ENCODE measurements at regions not wholly inside any gene's neighbourhood (a gene's known extent, or its start where the extent isn't known, plus 50 kb on each side); places are given as distances from the start of the nearest gene placed in this dataset.

DNA sequence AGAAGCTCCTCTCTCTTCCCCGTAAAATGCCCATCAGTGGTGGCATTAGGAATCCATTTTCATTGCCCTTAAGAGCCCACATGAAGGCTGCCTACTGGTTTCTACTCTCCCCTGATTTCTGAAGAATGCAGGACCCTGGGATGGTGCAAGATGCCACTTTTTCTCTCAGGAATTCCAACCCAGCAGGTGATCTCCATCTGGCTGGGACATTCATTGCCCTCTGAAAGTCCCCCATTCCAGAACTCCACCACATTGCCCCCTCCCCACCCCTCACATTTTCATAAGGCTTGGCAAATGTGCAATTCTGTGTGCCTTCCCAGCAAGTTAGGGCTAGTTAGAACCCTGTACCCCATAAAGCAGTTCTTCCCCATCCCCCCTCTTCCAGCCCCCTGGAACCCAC is 88.0 kb downstream of the BANF2 start:
- Mint-ChIP-seq H3K27ac (ENCODE audit: low read depth) (no peak overlapping the region), H3K4me3 (no peak overlapping the region), H3K9me3 (no peaks in the 10 kb centered on the region), H3K36me3 (ENCODE audit: insufficient read depth) (no peaks in the 10 kb centered on the region), H3K27me3 (peaks cover 49% of the 10 kb centered on the region), H3K4me1 (no peaks in the 10 kb centered on the region)
- ATAC-seq (replicated peaks; ENCODE audit: extremely low read depth, poor library complexity, severe bottlenecking), result no peak
- no peak for DNase-seq (ENCODE audit: low spot score in 2 of 2)

DNA sequence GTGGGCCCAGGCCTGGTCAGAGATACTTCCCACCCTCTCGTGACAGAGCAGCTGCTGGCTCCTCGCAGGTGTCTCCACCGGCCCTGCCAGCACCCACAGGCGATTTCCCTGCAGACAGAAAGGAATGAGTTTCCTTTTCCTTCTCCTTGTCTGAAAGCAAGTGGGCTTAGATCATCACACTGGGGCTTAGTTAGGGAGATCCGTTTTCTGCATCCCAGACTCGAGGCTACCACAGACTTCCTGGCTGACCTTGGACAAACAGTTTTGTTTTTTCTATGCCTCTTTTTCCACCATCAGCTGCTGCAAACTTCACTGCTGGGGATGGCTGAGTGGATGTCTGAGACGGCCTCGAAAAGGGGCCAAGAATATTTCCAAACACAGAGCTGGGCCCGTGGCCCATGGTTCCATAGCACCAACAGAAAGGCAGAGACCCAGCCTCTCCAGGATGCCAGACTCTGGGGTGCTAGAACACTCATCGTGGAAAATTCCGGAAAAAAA is 86.5 kb downstream of the BANF2 start:
- H3K4me3 Mint-ChIP-seq, result no peak overlapping the region
- no peaks in the 10 kb centered on the region for H3K9me3 Mint-ChIP-seq

More for the DNA sequence above, 86.5 kb downstream of the BANF2 start:
- no peaks in the 10 kb centered on the region for H3K36me3 Mint-ChIP-seq (ENCODE audit: insufficient read depth)
- DNase-seq (ENCODE audit: low spot score in 2 of 2), result no peak
- no peak for ATAC-seq (replicated peaks; ENCODE audit: extremely low read depth, poor library complexity, severe bottlenecking)
- H3K27ac Mint-ChIP-seq (ENCODE audit: low read depth), result no peak overlapping the region
- H3K27me3 Mint-ChIP-seq, result peaks cover 34% of the 10 kb centered on the region
- no peaks in the 10 kb centered on the region for H3K4me1 Mint-ChIP-seq
